T-cell (primary cell): ENCODE measurements at regions not wholly inside any gene's neighbourhood (a gene's known extent, or its start where the extent isn't known, plus 50 kb on each side); places are given as distances from the start of the nearest gene placed in this dataset.

ENCODE experiments used
- ATAC-seq, 4 experiments: fragments of 200-7000 bp in 3 of 4; fragments of 150-1000 bp in 1 of 4; cut with Tn5 transposase; replicated peaks in 1 of 4; 1 replicate in 3 of 4; 2 replicates in 1 of 4; pipeline ENCODE4 v1.10.0; 2021; ENCODE audit warnings: moderate library complexity in 3 of 4, mild to moderate bottlenecking in 2 of 4, moderate number of reproducible peaks in 1 of 4
- CTCF ChIA-PET, 2 donors: fragments of 300-600 bp; sonication (Branson Sonifier 250); formaldehyde crosslinking; loops; one replicate each; lab custom pipeline; 2022; ENCODE audit warnings: antibody characterized with exemption in 2 of 2; lab: Charles Lee
- POLR2A ChIA-PET, 2 donors: fragments of 300-600 bp; sonication (Branson Sonifier 250); formaldehyde crosslinking; loops; one replicate each; lab custom pipeline; 2022; ENCODE audit warnings: antibody characterized with exemption in 2 of 2; lab: Charles Lee
- DNase-seq, 35 experiments: peaks; one replicate each; pipeline versions ENCODE4 v3.0.0 to v3.0.0-alpha.2; 2013 to 2023
- H3K27ac ChIP-seq: one replicate; pipeline ENCODE4 v1.5.1; 2013; ENCODE audit warnings: low read length
- H3K27me3 ChIP-seq, 2 experiments: replicated peaks in 1 of 2; 1 replicate in 1 of 2; 2 replicates in 1 of 2; pipeline versions ENCODE4 v1.6.1 to v1.7.0; 2013; ENCODE audit warnings: low read length in 1 of 2, mixed read lengths in 1 of 2; ENCODE audit not compliant: control insufficient read depth in 2 of 2, insufficient read depth in 2 of 2; ENCODE audit errors: extremely low read depth in 1 of 2
- H3K36me3 ChIP-seq, 2 donors: 1 replicate in 1 of 2; 2 replicates in 1 of 2; pipeline versions ENCODE4 v1.6.1 to v1.7.0; 2013; ENCODE audit warnings: low read length in 1 of 2; ENCODE audit not compliant: control insufficient read depth in 2 of 2, insufficient read depth in 1 of 2; ENCODE audit errors: extremely low read depth in 1 of 2
- H3K4me1 ChIP-seq, 2 experiments: 1 replicate in 1 of 2; 2 replicates in 1 of 2; pipeline versions ENCODE4 v1.6.1 to v1.7.0; 2013; ENCODE audit warnings: low read length in 2 of 2, mixed read lengths in 1 of 2; ENCODE audit not compliant: insufficient read depth in 2 of 2, control insufficient read depth in 1 of 2; ENCODE audit errors: extremely low read depth in 1 of 2
- H3K4me3 ChIP-seq, 2 donors: 1 replicate in 1 of 2; 2 replicates in 1 of 2; pipeline versions ENCODE4 v1.5.1 to v1.7.0; 2013; ENCODE audit warnings: mild to moderate bottlenecking in 2 of 2, low read length in 1 of 2, moderate library complexity in 1 of 2; ENCODE audit not compliant: control insufficient read depth in 1 of 2; ENCODE audit errors: extremely low read depth in 1 of 2
- H3K9me3 ChIP-seq: 2 replicates; pipeline ENCODE4 v1.7.0; 2013
- H3K27ac Mint-ChIP-seq, 2 donors: one replicate each; pipeline ENCODE4 v1.8.0; 2020 to 2021; ENCODE audit warnings: mild to moderate bottlenecking in 2 of 2, mixed read lengths in 2 of 2
- H3K27me3 Mint-ChIP-seq, 2 donors: one replicate each; pipeline ENCODE4 v1.8.0; 2021 to 2022; ENCODE audit warnings: mixed read lengths in 2 of 2
- H3K36me3 Mint-ChIP-seq: one replicate; pipeline ENCODE4 v1.8.0; 2021; ENCODE audit warnings: mixed read lengths
- H3K4me1 Mint-ChIP-seq, 3 donors: one replicate each; pipeline ENCODE4 v1.8.0; 2020 to 2022; ENCODE audit warnings: mixed read lengths in 3 of 3, mild to moderate bottlenecking in 1 of 3
- H3K4me3 Mint-ChIP-seq, 3 donors: one replicate each; pipeline ENCODE4 v1.8.0; 2020 to 2022; ENCODE audit warnings: mild to moderate bottlenecking in 3 of 3, mixed read lengths in 3 of 3, moderate library complexity in 3 of 3
- H3K9me3 Mint-ChIP-seq, 3 donors: one replicate each; pipeline ENCODE4 v1.8.0; 2020 to 2022; ENCODE audit warnings: mixed read lengths in 3 of 3
- WGBS: methylation state at CpG from one replicate; pipeline ENCODE4 v1.1.5; 2013; ENCODE audit warnings: missing lambda C conversion rate; ENCODE audit not compliant: insufficient coverage; 5-methylcytosine and 5-hydroxymethylcytosine counted together

GRCh38 chr2:18988631-18989232, 369.7 kb downstream of the OSR1 start:
- no peak overlapping the region for H3K27ac ChIP-seq
- Mint-ChIP-seq H3K27me3 (no peaks in the 10 kb centered on the region), H3K9me3 (peaks cover 0 to 4% (median 0%) of the 10 kb centered on the region in 3 donors), H3K4me1 (no peaks in the 10 kb centered on the region), H3K27ac (no peak overlapping the region), H3K36me3 (no peaks in the 10 kb centered on the region), H3K4me3 (no peak overlapping the region)
- CTCF ChIA-PET: no interaction called here
- no CpG with 5 or more reads among the region's 3 CpGs for WGBS
- DNase-seq: no peak
- no peaks in the 10 kb centered on the region for H3K4me1 ChIP-seq
- no peak for ATAC-seq
- no peaks in the 10 kb centered on the region for H3K9me3 ChIP-seq
- POLR2A ChIA-PET: no interaction called here
- H3K36me3 ChIP-seq: no peaks in the 10 kb centered on the region
- H3K4me3 ChIP-seq: no peak overlapping the region
- no peaks in the 10 kb centered on the region for H3K27me3 ChIP-seq

- POLR2A ChIA-PET: no interaction called here
- Mint-ChIP-seq H3K27me3 (no peaks in the 10 kb centered on the region), H3K4me1 (no peaks in the 10 kb centered on the region), H3K27ac (no peak overlapping the region), H3K36me3 (no peaks in the 10 kb centered on the region), H3K4me3 (no peak overlapping the region), H3K9me3 (peaks cover 0 to 4% (median 0%) of the 10 kb centered on the region in 3 donors)
- no peak for DNase-seq
- Histone ChIP-seq H3K4me3 (no peak overlapping the region), H3K4me1 (no peaks in the 10 kb centered on the region), H3K27ac (no peak overlapping the region), H3K36me3 (no peaks in the 10 kb centered on the region), H3K27me3 (no peaks in the 10 kb centered on the region), H3K9me3 (no peaks in the 10 kb centered on the region)
- CTCF ChIA-PET: no interaction called here
- ATAC-seq: no peak
- WGBS: no CpG with 5 or more reads among the region's 4 CpGs
Measured at GRCh38 chr2:18987592-18988073, 370.8 kb downstream of the OSR1 start.

GRCh38 chr2:18987016-18987415, 371.4 kb downstream of the OSR1 start:
- no peak overlapping the region for H3K27ac ChIP-seq
- 100% methylated on average over 2 of the region's 4 CpGs for WGBS
- H3K4me3 ChIP-seq: no peak overlapping the region
- H3K27me3 Mint-ChIP-seq: no peaks in the 10 kb centered on the region
- no peaks in the 10 kb centered on the region for H3K4me1 Mint-ChIP-seq
- H3K36me3 Mint-ChIP-seq: no peaks in the 10 kb centered on the region
- H3K9me3 ChIP-seq: no peaks in the 10 kb centered on the region
- no peaks in the 10 kb centered on the region for H3K4me1 ChIP-seq
- POLR2A ChIA-PET: no interaction called here
- no peaks in the 10 kb centered on the region for H3K36me3 ChIP-seq
- H3K4me3 Mint-ChIP-seq: no peak overlapping the region
- CTCF ChIA-PET: no interaction called here
- H3K9me3 Mint-ChIP-seq: peaks cover 0 to 4% (median 0%) of the 10 kb centered on the region in 3 donors
- no peaks in the 10 kb centered on the region for H3K27me3 ChIP-seq
- no peak overlapping the region for H3K27ac Mint-ChIP-seq
- no peak for DNase-seq
- no peak for ATAC-seq

GRCh38 chr2:18986046-18986445, 372.4 kb downstream of the OSR1 start:
- Histone ChIP-seq H3K9me3 (no peaks in the 10 kb centered on the region), H3K27ac (no peak overlapping the region), H3K27me3 (no peaks in the 10 kb centered on the region), H3K4me3 (no peak overlapping the region), H3K36me3 (no peaks in the 10 kb centered on the region), H3K4me1 (no peaks in the 10 kb centered on the region)
- ATAC-seq: no peak
- no peak overlapping the region for H3K4me3 Mint-ChIP-seq
- no peaks in the 10 kb centered on the region for H3K27me3 Mint-ChIP-seq
- ChIA-PET CTCF (no interaction called here), POLR2A (no interaction called here)
- no peaks in the 10 kb centered on the region for H3K36me3 Mint-ChIP-seq
- no peak for DNase-seq
- H3K27ac Mint-ChIP-seq: no peak overlapping the region
- H3K4me1 Mint-ChIP-seq: no peaks in the 10 kb centered on the region
- peaks cover 0 to 4% (median 0%) of the 10 kb centered on the region in 3 donors for H3K9me3 Mint-ChIP-seq

GRCh38 chr2:18980786-18981430, 377.5 kb downstream of the OSR1 start:
- Histone ChIP-seq H3K9me3 (no peaks in the 10 kb centered on the region), H3K36me3 (no peaks in the 10 kb centered on the region), H3K27ac (no peak overlapping the region), H3K4me3 (no peak overlapping the region), H3K27me3 (no peaks in the 10 kb centered on the region), H3K4me1 (no peaks in the 10 kb centered on the region)
- 84% methylated on average over 3 of the region's 6 CpGs for WGBS
- H3K4me3 Mint-ChIP-seq: no peak overlapping the region
- CTCF ChIA-PET: no interaction called here
- H3K27me3 Mint-ChIP-seq: no peaks in the 10 kb centered on the region
- H3K9me3 Mint-ChIP-seq: peaks cover 0 to 8% (median 0%) of the 10 kb centered on the region in 3 donors
- H3K36me3 Mint-ChIP-seq: peaks cover 3% of the 10 kb centered on the region
- POLR2A ChIA-PET: interaction anchor here in 1 of 2 donors (0.6 kb wide), 1 partner anchor 104 kb away, joined by 5 read pairs; no protein-coding TSS in a partner anchor
- ATAC-seq (no peak), DNase-seq (no peak)
- H3K27ac Mint-ChIP-seq: no peak overlapping the region
- H3K4me1 Mint-ChIP-seq: no peaks in the 10 kb centered on the region

- H3K9me3 ChIP-seq: no peaks in the 10 kb centered on the region
- WGBS: 81% methylated on average over 3 of the region's 5 CpGs
- ChIA-PET POLR2A (no interaction called here), CTCF (no interaction called here)
- peaks cover 0 to 8% (median 0%) of the 10 kb centered on the region in 3 donors for H3K9me3 Mint-ChIP-seq
- H3K27ac ChIP-seq: no peak overlapping the region
- no peaks in the 10 kb centered on the region for H3K4me1 ChIP-seq
- no peak overlapping the region for H3K27ac Mint-ChIP-seq
- H3K27me3 Mint-ChIP-seq: no peaks in the 10 kb centered on the region
- H3K36me3 ChIP-seq: no peaks in the 10 kb centered on the region
- H3K4me1 Mint-ChIP-seq: no peaks in the 10 kb centered on the region
- DNase-seq (no peak), ATAC-seq (no peak)
- no peak overlapping the region for H3K4me3 Mint-ChIP-seq
- H3K4me3 ChIP-seq: no peak overlapping the region
- H3K36me3 Mint-ChIP-seq: peaks cover 3% of the 10 kb centered on the region
- H3K27me3 ChIP-seq: no peaks in the 10 kb centered on the region
Measured at GRCh38 chr2:18980104-18980785, 378.2 kb downstream of the OSR1 start.
